ENCODE measurements at regions not wholly inside any gene's neighbourhood (a gene's known extent, or its start where the extent isn't known, plus 50 kb on each side); places are given as distances from the start of the nearest gene placed in this dataset.

- no peak for TF ChIP-seq YY1 (IDR thresholded peaks at IDR 0.05; ENCODE audit: insufficient read depth, insufficient read length)
- TF ChIP-seq SUZ12 (IDR thresholded peaks at IDR 0.05; ENCODE audit: extremely low read depth, insufficient read depth, insufficient read length): no peak
- no peak for TF ChIP-seq ZNF274 (IDR thresholded peaks at IDR 0.05; ENCODE audit: low read depth, low read length)
Observed at GRCh38 chr6:85287158-85287557, 162.7 kb upstream of the NT5E start.
